ENCODE measurements at regions not wholly inside any gene's neighbourhood (a gene's known extent, or its start where the extent isn't known, plus 50 kb on each side); places are given as distances from the start of the nearest gene placed in this dataset.

DNA sequence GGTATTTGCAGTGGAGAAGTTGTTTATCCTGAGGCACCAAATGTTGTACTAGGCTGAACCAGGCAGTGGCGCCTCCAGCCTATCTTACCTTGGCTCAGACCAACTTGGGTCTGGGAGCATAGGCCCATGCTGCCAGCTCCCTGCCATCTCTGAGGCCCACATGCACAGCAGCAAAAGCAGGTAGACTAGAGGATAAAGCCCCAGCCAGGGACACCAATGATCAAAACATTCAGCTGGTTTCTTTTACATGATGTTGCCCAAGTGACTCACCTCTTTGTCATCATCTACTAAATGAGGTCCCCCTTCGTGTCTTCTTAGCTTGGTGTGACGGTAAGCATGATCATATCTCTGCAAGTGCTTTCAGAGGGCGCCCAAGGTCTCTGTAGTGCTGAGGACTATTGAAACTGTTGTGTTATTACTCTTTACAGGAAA lies 112.1 kb upstream of the DRD2 start:
- Histone ChIP-seq H3K4me1 (no peaks in the 10 kb centered on the region), H3K4me3 (no peak overlapping the region), H3K27ac (no peak overlapping the region), H3K36me3 (no peaks in the 10 kb centered on the region), H3K9me3 (no peaks in the 10 kb centered on the region), H3K27me3 (no peaks in the 10 kb centered on the region)
- 75 to 76% methylated on average over 4 of the region's 4 CpGs for WGBS, 2 donors
- TF ChIP-seq, protein P1, sequence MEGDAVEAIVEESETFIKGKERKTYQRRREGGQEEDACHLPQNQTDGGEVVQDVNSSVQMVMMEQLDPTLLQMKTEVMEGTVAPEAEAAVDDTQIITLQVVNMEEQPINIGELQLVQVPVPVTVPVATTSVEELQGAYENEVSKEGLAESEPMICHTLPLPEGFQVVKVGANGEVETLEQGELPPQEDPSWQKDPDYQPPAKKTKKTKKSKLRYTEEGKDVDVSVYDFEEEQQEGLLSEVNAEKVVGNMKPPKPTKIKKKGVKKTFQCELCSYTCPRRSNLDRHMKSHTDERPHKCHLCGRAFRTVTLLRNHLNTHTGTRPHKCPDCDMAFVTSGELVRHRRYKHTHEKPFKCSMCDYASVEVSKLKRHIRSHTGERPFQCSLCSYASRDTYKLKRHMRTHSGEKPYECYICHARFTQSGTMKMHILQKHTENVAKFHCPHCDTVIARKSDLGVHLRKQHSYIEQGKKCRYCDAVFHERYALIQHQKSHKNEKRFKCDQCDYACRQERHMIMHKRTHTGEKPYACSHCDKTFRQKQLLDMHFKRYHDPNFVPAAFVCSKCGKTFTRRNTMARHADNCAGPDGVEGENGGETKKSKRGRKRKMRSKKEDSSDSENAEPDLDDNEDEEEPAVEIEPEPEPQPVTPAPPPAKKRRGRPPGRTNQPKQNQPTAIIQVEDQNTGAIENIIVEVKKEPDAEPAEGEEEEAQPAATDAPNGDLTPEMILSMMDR (IDR thresholded peaks at IDR 0.05), result no peak
- peak in 1 of 4 donors; percentile 49 for ATAC-seq
- no peak for FAIRE-seq
- DNase-seq, result no peak
- intact Hi-C loops (cut with DNase I), result no loop called here

DNA sequence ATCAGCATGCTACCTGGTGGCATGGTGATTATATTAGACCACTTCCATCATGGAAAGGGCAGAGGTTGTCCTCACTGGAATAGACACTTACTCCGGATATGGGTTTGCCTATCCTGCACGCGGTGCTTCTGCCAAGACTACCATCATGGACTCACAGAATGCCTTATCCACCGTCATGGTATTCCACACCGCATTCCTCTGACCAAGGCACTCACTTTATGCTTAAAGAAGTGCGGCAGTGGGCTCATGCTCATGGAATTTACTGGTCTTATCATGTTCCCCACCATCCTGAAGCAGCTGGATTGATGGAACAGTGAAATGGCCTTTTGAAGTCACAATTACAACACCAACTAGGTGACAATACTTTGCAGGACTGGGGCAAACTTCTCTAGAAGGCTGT lies 109.2 kb upstream of the DRD2 start:
- 86 to 93% methylated on average over 6 of the region's 6 CpGs for WGBS, 2 donors
- DNase-seq, result no peak
- no peak overlapping the region for H3K27ac ChIP-seq
- FAIRE-seq, result no peak
- H3K36me3 ChIP-seq, result no peaks in the 10 kb centered on the region
- no peak for ATAC-seq
- intact Hi-C loops (cut with DNase I), result no loop called here
- TF ChIP-seq, protein P1 (IDR thresholded peaks at IDR 0.05), result no peak
- no peaks in the 10 kb centered on the region for H3K9me3 ChIP-seq
- H3K4me1 ChIP-seq, result no peaks in the 10 kb centered on the region
- H3K27me3 ChIP-seq, result no peaks in the 10 kb centered on the region
- H3K4me3 ChIP-seq, result no peak overlapping the region

DNA sequence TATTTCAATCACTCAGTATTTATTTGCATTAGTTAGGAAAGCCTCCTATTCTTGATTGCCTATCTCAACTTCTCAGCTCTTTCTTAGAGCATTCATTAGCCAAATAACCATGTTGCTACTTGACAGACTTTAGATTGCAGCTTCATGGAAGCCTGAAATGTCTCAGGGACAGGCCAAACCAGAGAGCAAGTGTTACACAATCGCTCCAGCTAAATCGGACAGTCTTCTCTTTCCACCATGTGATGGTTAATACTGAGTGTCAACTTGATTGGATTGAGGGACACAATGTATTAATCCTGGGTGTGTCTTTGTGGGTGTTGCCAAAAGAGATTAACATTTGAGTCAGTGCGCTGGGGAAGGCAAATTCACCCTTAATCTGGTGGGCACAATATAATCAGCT lies 106.5 kb upstream of the DRD2 start:
- TF ChIP-seq, protein P1 (IDR thresholded peaks at IDR 0.05), result no peak
- 75 to 84% methylated on average over 3 of the region's 3 CpGs for WGBS, 2 donors
- no peak for FAIRE-seq
- no peaks in the 10 kb centered on the region for H3K27me3 ChIP-seq
- H3K9me3 ChIP-seq, result no peaks in the 10 kb centered on the region
- no peaks in the 10 kb centered on the region for H3K36me3 ChIP-seq
- intact Hi-C loops (cut with DNase I), result no loop called here
- ATAC-seq, result no peak
- no peak overlapping the region for H3K27ac ChIP-seq
- no peak overlapping the region for H3K4me3 ChIP-seq
- no peaks in the 10 kb centered on the region for H3K4me1 ChIP-seq
- no peak for DNase-seq

DNA sequence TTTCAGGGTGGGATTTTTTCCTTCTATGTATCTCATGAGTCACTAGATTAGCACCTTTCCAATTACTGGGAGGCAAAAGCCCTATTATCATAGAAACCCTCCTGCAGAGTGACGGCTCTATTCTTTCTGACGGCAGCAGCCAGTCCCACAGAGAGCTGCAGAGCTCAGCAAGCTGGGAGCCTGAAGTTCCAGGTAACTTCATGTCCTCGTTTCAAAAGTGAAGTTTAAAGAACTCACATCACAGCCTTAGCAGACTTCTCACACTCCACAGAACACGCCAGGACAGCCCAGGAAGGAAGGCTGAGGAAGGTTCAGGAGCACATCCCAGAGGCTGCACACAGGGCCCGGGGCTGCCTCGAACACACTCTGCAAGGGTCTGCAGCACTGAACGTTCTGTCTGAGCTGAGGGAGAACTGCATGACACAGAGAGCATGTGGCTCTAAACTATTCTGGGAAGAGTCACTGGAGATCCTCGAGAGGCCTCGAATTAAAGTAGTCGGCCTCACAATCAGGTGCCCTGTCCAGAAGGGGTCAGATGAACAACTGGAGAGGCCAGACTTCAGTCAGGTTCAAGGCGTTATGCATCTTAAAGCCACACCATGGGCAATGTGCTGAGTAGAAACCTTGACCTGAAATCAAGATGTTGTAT lies 104.2 kb upstream of the DRD2 start:
- TF ChIP-seq, protein P1 (IDR thresholded peaks at IDR 0.05), result no peak
- ATAC-seq, result no peak

DNA sequence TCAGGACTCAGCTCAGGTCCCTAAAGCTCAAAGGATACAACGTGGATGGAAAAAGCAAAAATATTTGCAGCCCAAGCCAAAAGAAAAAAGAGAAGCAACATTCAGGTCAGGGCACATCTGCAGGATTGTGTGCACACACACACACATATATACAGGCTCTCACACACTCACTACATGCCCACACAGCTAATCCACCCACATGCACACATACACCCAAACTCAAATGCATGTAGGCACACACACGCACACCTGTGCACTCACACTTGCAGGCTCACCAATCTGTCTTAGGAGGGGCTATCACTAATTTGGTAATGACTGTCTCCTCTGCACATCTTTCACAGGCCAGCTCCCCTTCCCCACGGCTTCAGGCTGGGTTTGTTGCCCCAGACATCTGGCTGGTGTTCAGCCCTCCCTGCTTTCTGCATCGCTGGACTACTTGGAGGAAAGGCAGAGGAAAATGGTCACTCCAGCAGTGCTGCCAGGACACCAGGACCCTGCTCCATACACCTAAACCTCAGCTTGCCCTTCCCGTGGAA lies 103.6 kb upstream of the DRD2 start:
- FAIRE-seq (no peak), ATAC-seq (no peak), DNase-seq (no peak)
- no peaks in the 10 kb centered on the region for H3K27me3 ChIP-seq
- TF ChIP-seq, protein P1 (IDR thresholded peaks at IDR 0.05), result no peak
- intact Hi-C loops (cut with DNase I), result no loop called here
- H3K4me1 ChIP-seq, result no peaks in the 10 kb centered on the region
- no peaks in the 10 kb centered on the region for H3K36me3 ChIP-seq
- H3K27ac ChIP-seq, result no peak overlapping the region
- H3K4me3 ChIP-seq, result no peak overlapping the region
- H3K9me3 ChIP-seq, result no peaks in the 10 kb centered on the region
- WGBS, 2 donors, result 40 to 53% methylated on average over 5 of the region's 5 CpGs

More for the DNA sequence above, 104.2 kb upstream of the DRD2 start:
- no peak for FAIRE-seq
- H3K4me1 ChIP-seq, result no peaks in the 10 kb centered on the region
- H3K4me3 ChIP-seq, result no peak overlapping the region
- no peaks in the 10 kb centered on the region for H3K9me3 ChIP-seq
- H3K27me3 ChIP-seq, result no peaks in the 10 kb centered on the region
- no peak for DNase-seq
- 57 to 61% methylated on average over 11 of the region's 11 CpGs for WGBS, 2 donors
- no peak overlapping the region for H3K27ac ChIP-seq
- H3K36me3 ChIP-seq, result no peaks in the 10 kb centered on the region
- intact Hi-C loops (cut with DNase I), result no loop called here
